HepG2 (cell line): ENCODE measurements at regions not wholly inside any gene's neighbourhood (a gene's known extent, or its start where the extent isn't known, plus 50 kb on each side); places are given as distances from the start of the nearest gene placed in this dataset.

ENCODE experiments used
- AHR ChIP-seq: IDR thresholded peaks from 2 replicates; pipeline ENCODE4 v1.6.1; 2018; ENCODE audit warnings: missing genetic modification reagents, missing compliant biosample characterization
- ARID3A ChIP-seq: IDR thresholded peaks from 2 replicates; pipeline ENCODE4 v1.6.1; 2012; ENCODE audit warnings: low read depth, low read length, improper control_type of control experiment
- CTCF ChIP-seq: sonication (generic); formaldehyde crosslinking; IDR thresholded peaks from 2 replicates; pipeline ENCODE4 v1.5.0; 2020; ENCODE audit warnings: mild to moderate bottlenecking, missing genetic modification reagents, moderate library complexity
- GMEB2 ChIP-seq: IDR thresholded peaks from 2 replicates; pipeline ENCODE4 v1.6.1; 2016; ENCODE audit warnings: missing biosample characterization, missing genetic modification reagents, low read depth
- KLF6 ChIP-seq: IDR thresholded peaks from 2 replicates; pipeline ENCODE4 v1.8.0; 2016; ENCODE audit warnings: missing biosample characterization, missing genetic modification reagents
- NFE2L1 ChIP-seq: sonication (generic); formaldehyde crosslinking; IDR thresholded peaks from 2 replicates; pipeline ENCODE4 v1.4.0; 2020; ENCODE audit warnings: missing genetic modification reagents, mild to moderate bottlenecking, borderline replicate concordance
- NR2F2 ChIP-seq: IDR thresholded peaks from 2 replicates; pipeline ENCODE4 v1.6.1; 2012; ENCODE audit warnings: low read depth, inconsistent platforms, borderline replicate concordance
- REST ChIP-seq, 2 experiments: IDR thresholded peaks; 2 replicates each; pipeline ENCODE4 v1.6.1; 2011 to 2012; ENCODE audit warnings: low read length in 2 of 2, borderline replicate concordance in 1 of 2, low read depth in 1 of 2, mild to moderate bottlenecking in 1 of 2, moderate library complexity in 1 of 2
- SKI ChIP-seq: fragments of 450-650 bp; IDR thresholded peaks from one replicate; pipeline ENCODE4 v1.6.1; 2018; ENCODE audit warnings: mild to moderate bottlenecking; ENCODE audit not compliant: partially characterized antibody
- SMC3 ChIP-seq: IDR thresholded peaks from 2 replicates; pipeline ENCODE4 v1.6.1; 2011; ENCODE audit warnings: low read length, improper control_type of control experiment
- XBP1 ChIP-seq: sonication (generic); formaldehyde crosslinking; IDR thresholded peaks from 2 replicates; pipeline ENCODE4 v1.5.0; 2020; ENCODE audit warnings: missing genetic modification reagents
- ZHX1 ChIP-seq: sonication (generic); formaldehyde crosslinking; IDR thresholded peaks from 2 replicates; pipeline ENCODE4 v1.8.1; 2022; ENCODE audit warnings: low read depth, mild to moderate bottlenecking, missing genetic modification reagents
- ZNF232 ChIP-seq: sonication (generic); formaldehyde crosslinking; IDR thresholded peaks from 2 replicates; pipeline ENCODE4 v1.4.0; 2020; ENCODE audit warnings: missing genetic modification reagents, borderline replicate concordance
- ZNF3 ChIP-seq: IDR thresholded peaks from 2 replicates; pipeline ENCODE4 v1.7.0; 2017; ENCODE audit warnings: inconsistent platforms

- TF ChIP-seq GMEB2 (no peak), NFE2L1 (CRISPR knock-in tag) (no peak), SKI (no peak), REST (IDR thresholded peaks at IDR 0.05; ENCODE audit: borderline replicate concordance in 1 of 2, low read depth in 1 of 2, low read length in 2 of 2) (no peak), SMC3 (no peak), NR2F2 (no peak), ZNF232 (CRISPR knock-in tag) (no peak), KLF6 (CRISPR knock-in tag) (no peak), ZNF3 (CRISPR knock-in tag) (no peak), AHR (CRISPR knock-in tag) (no peak), ZHX1 (CRISPR knock-in tag) (no peak), ARID3A (no peak), CTCF (CRISPR knock-in tag) (no peak), XBP1 (CRISPR knock-in tag) (no peak)
Observed at GRCh38 chr14:83271663-83272062, 1738.0 kb upstream of the SEL1L start.
